22Rv1 (cell line): ENCODE measurements at regions not wholly inside any gene's neighbourhood (a gene's known extent, or its start where the extent isn't known, plus 50 kb on each side); places are given as distances from the start of the nearest gene placed in this dataset.
"Not testable (repeated sequence)": the region's sequence is repeated elsewhere in the genome, so short reads cannot be mapped to it uniquely, and the experiment has no call there.

Experiments used
- ZFX ChIP-seq: fragments of 450-650 bp; IDR thresholded peaks from 2 replicates; pipeline ENCODE4 v1.6.1; 2017; ENCODE audit warnings: antibody characterized with exemption, borderline replicate concordance
- TF ChIP-seq, protein P1 (sequence below): fragments of 450-650 bp; IDR thresholded peaks from 2 replicates; pipeline ENCODE4 v1.5.1; 2017; ENCODE audit warnings: mild to moderate bottlenecking

DNA sequence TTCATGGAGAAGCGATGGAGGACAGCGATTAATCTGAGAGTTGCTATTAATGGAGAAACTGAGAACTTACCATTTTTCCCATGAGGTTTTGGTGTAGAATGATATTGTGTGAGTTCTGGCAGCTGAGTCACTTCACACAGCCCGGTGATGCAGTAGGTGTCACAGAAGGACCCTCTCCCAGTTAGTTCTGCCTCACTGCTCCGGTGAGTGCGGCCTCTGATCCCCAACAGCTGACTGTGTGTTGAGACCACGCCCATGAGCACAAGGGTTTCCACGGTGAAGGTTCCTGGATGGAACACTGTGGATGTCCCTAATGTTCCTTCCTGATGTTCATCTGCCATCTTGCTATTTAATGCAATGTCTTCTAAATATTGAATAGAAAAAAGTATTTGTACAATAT, 114.0 kb upstream of the SULF2 start:
- TF ChIP-seq, protein P1, sequence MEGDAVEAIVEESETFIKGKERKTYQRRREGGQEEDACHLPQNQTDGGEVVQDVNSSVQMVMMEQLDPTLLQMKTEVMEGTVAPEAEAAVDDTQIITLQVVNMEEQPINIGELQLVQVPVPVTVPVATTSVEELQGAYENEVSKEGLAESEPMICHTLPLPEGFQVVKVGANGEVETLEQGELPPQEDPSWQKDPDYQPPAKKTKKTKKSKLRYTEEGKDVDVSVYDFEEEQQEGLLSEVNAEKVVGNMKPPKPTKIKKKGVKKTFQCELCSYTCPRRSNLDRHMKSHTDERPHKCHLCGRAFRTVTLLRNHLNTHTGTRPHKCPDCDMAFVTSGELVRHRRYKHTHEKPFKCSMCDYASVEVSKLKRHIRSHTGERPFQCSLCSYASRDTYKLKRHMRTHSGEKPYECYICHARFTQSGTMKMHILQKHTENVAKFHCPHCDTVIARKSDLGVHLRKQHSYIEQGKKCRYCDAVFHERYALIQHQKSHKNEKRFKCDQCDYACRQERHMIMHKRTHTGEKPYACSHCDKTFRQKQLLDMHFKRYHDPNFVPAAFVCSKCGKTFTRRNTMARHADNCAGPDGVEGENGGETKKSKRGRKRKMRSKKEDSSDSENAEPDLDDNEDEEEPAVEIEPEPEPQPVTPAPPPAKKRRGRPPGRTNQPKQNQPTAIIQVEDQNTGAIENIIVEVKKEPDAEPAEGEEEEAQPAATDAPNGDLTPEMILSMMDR = not testable (repeated sequence)
- TF ChIP-seq ZFX = not testable (repeated sequence)
